Daoy (cell line): ENCODE measurements at regions not wholly inside any gene's neighbourhood (a gene's known extent, or its start where the extent isn't known, plus 50 kb on each side); places are given as distances from the start of the nearest gene placed in this dataset.
"Not testable (repeated sequence)": the region's sequence is repeated elsewhere in the genome, so short reads cannot be mapped to it uniquely, and the experiment has no call there.

Experiments used
- DNase-seq: peaks from one replicate; pipeline ENCODE4 v3.0.0-alpha.2; 2015; ENCODE audit warnings: low read depth

GRCh38 chr16:66173796-66174195 is 192.7 kb upstream of the CDH5 start:
- not testable (repeated sequence) for DNase-seq

- DNase-seq: not testable (repeated sequence)
Measured at GRCh38 chr16:66173181-66173580, 193.3 kb upstream of the CDH5 start.

- DNase-seq: no peak
Measured at GRCh38 chr16:66172463-66172862, 194.0 kb upstream of the CDH5 start.

- no peak for DNase-seq
Measured at GRCh38 chr16:66171578-66171977, 194.9 kb upstream of the CDH5 start.

GRCh38 chr16:66170989-66171388 is 195.5 kb upstream of the CDH5 start:
- no peak for DNase-seq

GRCh38 chr16:66169817-66170216 is 196.7 kb upstream of the CDH5 start:
- DNase-seq: no peak

GRCh38 chr16:66168777-66169176 is 197.7 kb upstream of the CDH5 start:
- no peak for DNase-seq

- peak; percentile 15 for DNase-seq
Measured at GRCh38 chr16:66167564-66168291, 198.8 kb upstream of the CDH5 start.

GRCh38 chr16:66166490-66166889 is 200.0 kb upstream of the CDH5 start:
- DNase-seq: no peak

- DNase-seq: no peak
Measured at GRCh38 chr16:66165879-66166278, 200.6 kb upstream of the CDH5 start.

GRCh38 chr16:66164581-66165247 is 201.8 kb upstream of the CDH5 start:
- no peak for DNase-seq

GRCh38 chr16:66162821-66163220 is 203.7 kb upstream of the CDH5 start:
- DNase-seq: no peak

GRCh38 chr16:66161942-66162341 is 204.5 kb upstream of the CDH5 start:
- peak; percentile 9 for DNase-seq

- no peak for DNase-seq
Measured at GRCh38 chr16:66161269-66161668, 205.2 kb upstream of the CDH5 start.

- DNase-seq: peak; percentile 8
Measured at GRCh38 chr16:66159987-66160386, 206.5 kb upstream of the CDH5 start.

- DNase-seq: no peak
Measured at GRCh38 chr16:66156538-66156937, 210.0 kb upstream of the CDH5 start.

GRCh38 chr16:66155933-66156332 is 210.6 kb upstream of the CDH5 start:
- no peak for DNase-seq

GRCh38 chr16:66154801-66155200 is 211.7 kb upstream of the CDH5 start:
- DNase-seq: no peak

- DNase-seq: peak; percentile 26
Measured at GRCh38 chr16:66152823-66153393, 213.6 kb upstream of the CDH5 start.

GRCh38 chr16:66152181-66152580 is 214.3 kb upstream of the CDH5 start:
- no peak for DNase-seq

GRCh38 chr16:66150698-66151482 is 215.6 kb upstream of the CDH5 start:
- peak; percentile 41 for DNase-seq

- DNase-seq: no peak
Measured at GRCh38 chr16:66147291-66147690, 219.2 kb upstream of the CDH5 start.
